GM21825 (cell line): ENCODE measurements at regions not wholly inside any gene's neighbourhood (a gene's known extent, or its start where the extent isn't known, plus 50 kb on each side); places are given as distances from the start of the nearest gene placed in this dataset.

Experiments used
- ATAC-seq: cut with Tn5 transposase; IDR thresholded peaks from one replicate; pipeline ENCODE4 v1.9.1; 2021; ENCODE audit warnings: mild to moderate bottlenecking, moderate library complexity; ENCODE audit not compliant: unreplicated experiment

- no peak for ATAC-seq
Observed at GRCh38 chr3:127087441-127087840, 104.5 kb downstream of the PLXNA1 start.

GRCh38 chr3:127088511-127089351 is 104.2 kb upstream of the PRR23E start:
- ATAC-seq, result no peak

- no peak for ATAC-seq
Observed at GRCh38 chr3:127089486-127090145, 103.3 kb upstream of the PRR23E start.

GRCh38 chr3:127090218-127091160 is 102.4 kb upstream of the PRR23E start:
- ATAC-seq, result no peak

GRCh38 chr3:127091376-127091775 is 101.6 kb upstream of the PRR23E start:
- no peak for ATAC-seq

GRCh38 chr3:127092368-127092767 is 100.6 kb upstream of the PRR23E start:
- no peak for ATAC-seq

- no peak for ATAC-seq
Observed at GRCh38 chr3:127092776-127093175, 100.2 kb upstream of the PRR23E start.

- no peak for ATAC-seq
Observed at GRCh38 chr3:127093312-127093711, 99.6 kb upstream of the PRR23E start.

- ATAC-seq, result no peak
Observed at GRCh38 chr3:127095774-127096173, 97.2 kb upstream of the PRR23E start.

GRCh38 chr3:127096256-127097071 is 96.5 kb upstream of the PRR23E start:
- ATAC-seq, result no peak

GRCh38 chr3:127097072-127097405 is 95.9 kb upstream of the PRR23E start:
- ATAC-seq, result no peak

GRCh38 chr3:127097481-127097880 is 95.5 kb upstream of the PRR23E start:
- ATAC-seq, result no peak

- ATAC-seq, result no peak
Observed at GRCh38 chr3:127099982-127100381, 92.9 kb upstream of the PRR23E start.

- no peak for ATAC-seq
Observed at GRCh38 chr3:127100459-127101410, 92.2 kb upstream of the PRR23E start.

GRCh38 chr3:127101411-127102187 is 91.3 kb upstream of the PRR23E start:
- ATAC-seq, result no peak

GRCh38 chr3:127102188-127102520 is 90.8 kb upstream of the PRR23E start:
- no peak for ATAC-seq

- ATAC-seq, result no peak
Observed at GRCh38 chr3:127102587-127102986, 90.3 kb upstream of the PRR23E start.

- ATAC-seq, result no peak
Observed at GRCh38 chr3:127103080-127103479, 89.9 kb upstream of the PRR23E start.

GRCh38 chr3:127104586-127104985 is 88.3 kb upstream of the PRR23E start:
- ATAC-seq, result no peak
